ENCODE measurements at regions not wholly inside any gene's neighbourhood (a gene's known extent, or its start where the extent isn't known, plus 50 kb on each side); places are given as distances from the start of the nearest gene placed in this dataset.

- CTCF ChIA-PET, result interaction anchor here (1.1 to 2.9 kb wide), 2 partner anchors 161 to 334 kb away, joined by 3 to 11 read pairs; no protein-coding TSS in a partner anchor
- Histone ChIP-seq H3K4me2 (no peak overlapping the region), H3K4me1 (ENCODE audit: control insufficient read depth in 1 of 2, insufficient read depth in 2 of 2, low read depth in 1 of 2, low read length in 1 of 2) (peaks cover 26 to 42% of the 10 kb centered on the region in 2 experiments), H3K79me2 (ENCODE audit: insufficient read depth) (no peaks in the 10 kb centered on the region), H3K4me3 (ENCODE audit: low read depth in 2 of 2, low read length in 1 of 2) (no peak overlapping the region), H2AFZ (ENCODE audit: low read depth) (no peak overlapping the region), H4K20me1 (ENCODE audit: insufficient read depth) (no peaks in the 10 kb centered on the region), H3K36me3 (replicated peaks in 1 of 2; ENCODE audit: control insufficient read depth in 1 of 2, insufficient read depth in 2 of 2, low read length in 1 of 2) (no peaks in the 10 kb centered on the region), H3K27me3 (ENCODE audit: insufficient read depth) (no peaks in the 10 kb centered on the region), H3F3A (replicated peaks; ENCODE audit: insufficient read depth) (peaks cover 51% of the 10 kb centered on the region), H3K9me3 (no peaks in the 10 kb centered on the region), H3K9me2 (no peaks in the 10 kb centered on the region), H3K9ac (no peak overlapping the region), H3K27ac (ENCODE audit: low read depth in 2 of 2, low read length in 1 of 2) (peak overlapping the region in 1 of 2 experiments; percentile 99; a peak in 3 of 4 replicates)
- WGBS (ENCODE audit: low lambda C conversion rate), result 88% methylated on average over 3 of the region's 3 CpGs
- no peak for DNase-seq
- POLR2A ChIA-PET, result no interaction called here
- TF ChIP-seq TCF12 (IDR thresholded peaks at IDR 0.05), result peak; percentile 8; the same call in 1 of the 2 replicates
- no peak for TF ChIP-seq MEF2A (IDR thresholded peaks at IDR 0.05; ENCODE audit: borderline replicate concordance, low read depth)
Measured at GRCh38 chr14:51445001-51445390, 204.9 kb downstream of the TMX1 start.

- H3K4me1 ChIP-seq (ENCODE audit: control insufficient read depth in 1 of 2, insufficient read depth in 2 of 2, low read depth in 1 of 2, low read length in 1 of 2), result peaks cover 26 to 39% of the 10 kb centered on the region in 2 experiments
- H4K20me1 ChIP-seq (ENCODE audit: insufficient read depth), result no peaks in the 10 kb centered on the region
- H3K9me3 ChIP-seq, result no peaks in the 10 kb centered on the region
- H3F3A ChIP-seq (replicated peaks; ENCODE audit: insufficient read depth), result peaks cover 44% of the 10 kb centered on the region
- H3K36me3 ChIP-seq (replicated peaks in 1 of 2; ENCODE audit: control insufficient read depth in 1 of 2, insufficient read depth in 2 of 2, low read length in 1 of 2), result no peaks in the 10 kb centered on the region
- H3K9ac ChIP-seq, result no peak overlapping the region
- TF ChIP-seq USF2 (IDR thresholded peaks at IDR 0.05; ENCODE audit: borderline replicate concordance, low read depth, low read length), result no peak
- TF ChIP-seq MAX (IDR thresholded peaks at IDR 0.05; ENCODE audit: low read depth), result no peak
- no peak for TF ChIP-seq NRF1 (IDR thresholded peaks at IDR 0.05; ENCODE audit: low read depth, low read length)
- no peak for TF ChIP-seq ELF1 (IDR thresholded peaks at IDR 0.05)
- no peak for TF ChIP-seq IRF3 (IDR thresholded peaks at IDR 0.05; ENCODE audit: low read depth, low read length)
- no peak for TF ChIP-seq FOXJ3 (CRISPR knock-in tag; IDR thresholded peaks at IDR 0.05)
- TF ChIP-seq NFIC (IDR thresholded peaks at IDR 0.05; ENCODE audit: borderline replicate concordance), result no peak
- no peak for TF ChIP-seq YY1 (IDR thresholded peaks at IDR 0.05; ENCODE audit: low read depth)
- no peak for TF ChIP-seq SMC3 (IDR thresholded peaks at IDR 0.05; ENCODE audit: low read depth, low read length)
- no peaks in the 10 kb centered on the region for H3K79me2 ChIP-seq (ENCODE audit: insufficient read depth)
- 78% methylated on average over 3 of the region's 3 CpGs for WGBS (ENCODE audit: low lambda C conversion rate)
- H3K9me2 ChIP-seq, result no peaks in the 10 kb centered on the region
- no peak overlapping the region for H3K4me3 ChIP-seq (ENCODE audit: low read depth in 2 of 2, low read length in 1 of 2)
- no peaks in the 10 kb centered on the region for H3K27me3 ChIP-seq (ENCODE audit: insufficient read depth)
- no peak overlapping the region for H3K4me2 ChIP-seq
- DNase-seq, result no peak
- ChIA-PET POLR2A (no interaction called here), CTCF (interaction anchor here (2.9 kb wide), 1 partner anchor 163 kb away, joined by 11 read pairs; no protein-coding TSS in a partner anchor)
- no peak overlapping the region for H2AFZ ChIP-seq (ENCODE audit: low read depth)
- no peak overlapping the region for H3K27ac ChIP-seq (ENCODE audit: low read depth in 2 of 2, low read length in 1 of 2)
Measured at GRCh38 chr14:51446771-51447170, 204.9 kb upstream of the FRMD6 start.

Measured in SK-N-SH (cell line).